Mammary epithelial cell (primary cell): ENCODE measurements at regions not wholly inside any gene's neighbourhood (a gene's known extent, or its start where the extent isn't known, plus 50 kb on each side); places are given as distances from the start of the nearest gene placed in this dataset.

Source experiments
- EZH2 ChIP-seq: IDR thresholded peaks from 2 replicates; pipeline ENCODE4 v1.6.1; 2012; ENCODE audit warnings: low read length, inconsistent platforms, borderline replicate concordance
- TF ChIP-seq, protein P1 (sequence below), 2 donors: IDR thresholded peaks in 1 of 2; conservative IDR thresholded peaks in 1 of 2; 2 replicates each; pipeline ENCODE4 v1.5.1; 2011 to 2012; ENCODE audit warnings: inconsistent platforms in 2 of 2, low read length in 2 of 2, mild to moderate bottlenecking in 2 of 2, control low read depth in 1 of 2, low read depth in 1 of 2; ENCODE audit not compliant: insufficient read depth in 1 of 2; ENCODE audit errors: extremely low read depth in 1 of 2

DNA sequence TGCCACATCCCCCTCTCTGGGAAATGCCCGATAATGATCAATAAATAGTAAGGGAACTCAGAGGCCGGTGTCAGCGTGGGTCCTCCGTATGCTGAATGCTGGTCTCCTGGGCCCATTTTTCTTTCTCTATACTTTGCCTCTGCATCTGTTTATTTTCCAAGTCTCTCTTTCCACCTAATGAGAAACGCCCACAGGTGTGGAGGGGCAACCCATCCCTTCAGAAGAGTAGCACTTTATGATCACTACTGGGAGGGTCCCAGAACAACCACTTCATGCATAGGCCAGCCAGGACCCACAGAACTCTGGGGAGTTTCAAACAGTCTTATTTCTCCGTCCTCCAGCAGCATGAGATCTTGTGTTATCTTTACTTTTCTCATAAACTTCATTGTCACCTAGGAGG, 100.1 kb downstream of the CEP44 start:
- TF ChIP-seq, protein P1, sequence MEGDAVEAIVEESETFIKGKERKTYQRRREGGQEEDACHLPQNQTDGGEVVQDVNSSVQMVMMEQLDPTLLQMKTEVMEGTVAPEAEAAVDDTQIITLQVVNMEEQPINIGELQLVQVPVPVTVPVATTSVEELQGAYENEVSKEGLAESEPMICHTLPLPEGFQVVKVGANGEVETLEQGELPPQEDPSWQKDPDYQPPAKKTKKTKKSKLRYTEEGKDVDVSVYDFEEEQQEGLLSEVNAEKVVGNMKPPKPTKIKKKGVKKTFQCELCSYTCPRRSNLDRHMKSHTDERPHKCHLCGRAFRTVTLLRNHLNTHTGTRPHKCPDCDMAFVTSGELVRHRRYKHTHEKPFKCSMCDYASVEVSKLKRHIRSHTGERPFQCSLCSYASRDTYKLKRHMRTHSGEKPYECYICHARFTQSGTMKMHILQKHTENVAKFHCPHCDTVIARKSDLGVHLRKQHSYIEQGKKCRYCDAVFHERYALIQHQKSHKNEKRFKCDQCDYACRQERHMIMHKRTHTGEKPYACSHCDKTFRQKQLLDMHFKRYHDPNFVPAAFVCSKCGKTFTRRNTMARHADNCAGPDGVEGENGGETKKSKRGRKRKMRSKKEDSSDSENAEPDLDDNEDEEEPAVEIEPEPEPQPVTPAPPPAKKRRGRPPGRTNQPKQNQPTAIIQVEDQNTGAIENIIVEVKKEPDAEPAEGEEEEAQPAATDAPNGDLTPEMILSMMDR (conservative IDR thresholded peaks at IDR 0.05 in 1 of 2, IDR thresholded peaks at IDR 0.05 in 1 of 2; ENCODE audit: extremely low read depth in 1 of 2, insufficient read depth in 1 of 2, low read depth in 1 of 2, low read length in 2 of 2) = no peak
- TF ChIP-seq EZH2 = no peak
